KBM-7 (cell line): ENCODE measurements at regions not wholly inside any gene's neighbourhood (a gene's known extent, or its start where the extent isn't known, plus 50 kb on each side); places are given as distances from the start of the nearest gene placed in this dataset.
"Not testable (repeated sequence)": the region's sequence is repeated elsewhere in the genome, so short reads cannot be mapped to it uniquely, and the experiment has no call there.

Experiments
- DNase-seq: peaks from one replicate; pipeline ENCODE4 v3.0.0-alpha.2; 2015
- in situ Hi-C: fragments of 300-500 bp; cut with MboI; formaldehyde crosslinking; loops from 2 replicates; pipeline ENCODE4 v1.14.3; 2020; ENCODE audit warnings: low sequenced_read_pairs, low pct_unique_long_range_greater_than_20kb, mixed read lengths

DNA sequence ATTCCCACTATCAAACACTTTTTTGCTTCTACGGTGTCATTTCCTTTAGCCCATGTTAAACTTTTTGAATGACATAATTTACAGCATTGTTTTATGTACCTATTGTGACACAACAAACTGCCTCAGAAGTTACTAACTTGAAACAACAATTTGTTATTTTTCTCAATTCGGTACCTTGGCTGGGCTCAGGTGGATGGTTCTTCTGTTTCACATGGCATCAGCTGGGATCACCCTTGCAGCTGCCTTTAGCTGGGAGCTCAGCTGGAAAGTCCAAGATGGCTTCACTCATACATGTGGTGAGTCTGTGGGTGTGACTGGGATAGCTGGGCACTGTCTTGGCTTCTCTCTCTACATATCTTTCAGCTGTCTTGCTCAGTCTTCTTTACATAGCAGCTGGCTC is 156.0 kb downstream of the GXYLT1 start:
- in situ Hi-C loops: no loop called here
- no peak for DNase-seq

DNA sequence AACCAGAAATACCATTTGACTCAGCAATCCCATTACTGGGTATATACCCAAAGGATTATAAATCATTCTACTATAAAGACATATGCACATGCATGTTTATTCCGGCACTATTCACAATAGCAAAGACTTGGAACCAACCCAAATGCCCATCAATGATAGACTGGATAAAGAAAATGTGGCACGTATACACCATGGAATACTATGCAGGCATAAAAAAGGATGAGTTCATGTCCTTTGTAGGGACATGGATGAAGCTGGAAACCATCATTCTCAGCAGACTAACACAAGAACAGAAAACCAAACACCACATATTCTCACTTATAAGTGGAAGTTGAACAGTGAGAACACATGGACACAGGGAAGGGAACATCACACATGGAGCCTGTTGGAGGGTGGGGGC is 158.2 kb downstream of the GXYLT1 start:
- in situ Hi-C loops: not testable (repeated sequence)

DNA sequence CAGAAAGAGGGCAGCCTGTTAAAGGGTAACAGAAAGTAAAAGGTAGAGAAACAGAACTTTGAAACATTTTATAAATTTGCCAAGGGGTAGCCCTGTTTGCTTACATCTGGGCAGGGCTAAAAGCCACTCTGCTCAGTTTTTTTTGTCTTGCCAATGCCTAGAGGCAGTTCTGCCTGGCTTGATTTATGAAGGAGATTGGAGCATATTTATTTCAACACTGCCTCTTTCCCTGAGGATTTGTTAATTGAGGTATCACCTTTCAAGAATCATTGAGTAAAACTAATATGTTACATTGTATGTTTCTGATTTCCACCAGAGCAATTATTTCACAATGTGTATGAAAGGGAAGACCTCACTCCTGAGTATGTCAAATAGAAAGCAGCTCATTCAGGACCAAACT is 160.8 kb downstream of the GXYLT1 start:
- in situ Hi-C loops: no loop called here
- DNase-seq: no peak

More for the DNA sequence above, 158.2 kb downstream of the GXYLT1 start:
- not testable (repeated sequence) for DNase-seq

DNA sequence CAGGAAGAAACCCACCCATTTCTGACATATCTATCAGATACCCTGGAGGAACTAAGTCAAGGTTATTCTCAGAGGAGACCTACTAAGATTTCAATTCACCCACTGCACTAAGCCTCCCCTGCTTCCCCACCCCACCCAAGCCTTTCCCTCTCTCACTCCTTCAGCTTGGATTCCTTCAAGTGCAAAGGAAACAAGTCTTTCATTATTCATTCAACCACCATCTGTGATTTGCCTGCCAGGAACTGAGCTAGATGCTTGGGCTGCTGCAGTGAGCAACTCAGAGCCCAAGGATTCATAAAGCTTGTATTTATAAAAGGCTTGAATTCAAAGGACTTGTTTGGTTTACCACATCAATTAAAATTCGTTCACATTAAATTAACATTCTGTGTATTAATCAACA is 161.3 kb downstream of the GXYLT1 start:
- in situ Hi-C loops: no loop called here
- no peak for DNase-seq

DNA sequence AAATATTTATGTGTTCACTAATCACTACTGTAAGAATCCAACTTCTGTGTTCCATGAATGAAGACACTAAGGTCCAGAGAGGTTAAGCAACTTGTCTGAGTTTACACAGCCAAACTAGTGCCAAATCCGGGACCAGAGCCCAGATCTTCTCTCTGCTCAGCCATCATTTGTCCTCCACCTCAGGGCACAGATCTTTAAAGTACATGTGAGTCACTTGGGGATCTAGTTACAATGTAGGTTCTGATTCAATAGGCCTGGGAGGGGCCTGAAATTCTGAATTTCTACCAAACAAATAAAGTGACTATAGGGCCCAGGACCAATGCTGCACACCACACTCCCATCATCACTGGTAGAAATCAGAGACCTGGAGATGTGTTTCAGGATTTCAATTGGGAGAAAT is 162.9 kb downstream of the GXYLT1 start:
- in situ Hi-C loops: no loop called here
- no peak for DNase-seq

DNA sequence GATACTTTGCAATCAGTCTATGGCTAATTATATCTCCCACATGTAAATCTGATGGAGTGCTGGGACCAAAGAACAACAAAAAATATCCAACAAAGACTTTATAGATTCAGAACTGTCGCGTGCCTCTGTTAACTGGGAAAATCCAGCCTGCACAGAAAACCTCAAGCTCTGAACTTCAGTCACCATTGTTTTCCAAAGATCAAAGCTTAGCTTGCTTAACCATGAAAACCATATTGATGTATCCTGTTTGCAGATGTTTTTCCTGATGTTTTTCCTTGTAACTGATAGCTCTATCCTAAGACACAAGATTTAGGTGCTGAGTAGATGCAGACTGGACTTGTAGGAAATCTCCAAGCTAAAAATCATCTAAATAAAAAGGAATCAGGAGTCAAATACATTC is 163.7 kb downstream of the GXYLT1 start:
- in situ Hi-C loops: no loop called here
- DNase-seq: no peak

DNA sequence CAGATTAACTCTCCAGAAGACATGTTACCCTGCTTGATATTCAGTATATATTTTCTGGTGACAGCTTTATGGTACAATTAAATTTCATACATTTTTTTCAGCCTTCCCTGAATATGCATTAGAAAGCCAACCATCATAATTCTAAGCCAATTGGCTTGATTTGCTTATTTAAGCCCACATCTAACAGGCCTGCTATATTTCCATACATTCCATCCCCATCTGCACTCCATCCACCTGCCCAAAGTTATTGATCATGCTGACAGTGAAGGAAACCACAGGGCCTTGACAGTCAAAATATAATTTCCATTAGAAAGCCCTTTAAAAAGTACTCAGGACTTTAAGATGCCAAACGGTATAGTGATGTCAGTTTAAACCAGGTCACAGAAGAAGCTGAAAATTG is 164.3 kb downstream of the GXYLT1 start:
- in situ Hi-C loops: no loop called here

DNA sequence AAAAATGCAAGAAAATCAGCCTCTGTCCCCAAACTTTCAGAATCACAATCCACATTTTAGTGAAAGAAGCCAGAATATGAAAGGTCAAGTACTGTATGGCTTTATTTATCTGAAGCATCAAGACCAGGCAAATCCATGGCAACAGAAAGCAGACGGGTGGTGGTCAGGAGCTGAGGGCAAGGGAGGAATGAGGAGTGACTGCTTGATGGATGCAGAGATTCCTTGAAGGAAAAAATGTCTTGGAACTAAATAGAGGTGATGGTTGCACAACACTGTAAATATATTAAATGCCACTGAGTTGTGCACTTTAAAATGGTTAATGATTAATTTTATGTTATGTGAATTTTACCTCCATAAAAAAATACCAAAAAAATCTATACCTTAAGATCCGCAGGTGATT is 165.1 kb downstream of the GXYLT1 start:
- no peak for DNase-seq
- in situ Hi-C loops: no loop called here

More for the DNA sequence above, 164.3 kb downstream of the GXYLT1 start:
- DNase-seq: no peak

DNA sequence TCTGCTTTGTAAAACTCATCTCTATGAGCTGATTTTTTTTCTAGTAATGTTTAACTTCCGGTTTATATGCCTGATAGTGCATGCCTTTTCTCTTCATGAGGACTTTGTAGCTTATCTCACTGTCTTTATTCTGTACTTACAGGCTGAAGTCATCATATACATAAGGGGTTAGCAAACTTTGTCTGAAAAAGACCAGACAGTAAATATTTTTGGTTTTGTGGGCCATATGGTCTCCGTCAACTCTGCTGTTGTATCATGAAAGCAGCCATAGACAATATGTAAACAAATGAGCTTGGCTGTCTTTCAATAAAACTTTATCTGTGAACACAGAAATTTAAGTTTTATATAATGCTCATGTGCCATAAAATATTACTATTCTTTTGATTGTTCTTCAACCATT is 172.1 kb downstream of the GXYLT1 start:
- DNase-seq: no peak
- in situ Hi-C loops: no loop called here

DNA sequence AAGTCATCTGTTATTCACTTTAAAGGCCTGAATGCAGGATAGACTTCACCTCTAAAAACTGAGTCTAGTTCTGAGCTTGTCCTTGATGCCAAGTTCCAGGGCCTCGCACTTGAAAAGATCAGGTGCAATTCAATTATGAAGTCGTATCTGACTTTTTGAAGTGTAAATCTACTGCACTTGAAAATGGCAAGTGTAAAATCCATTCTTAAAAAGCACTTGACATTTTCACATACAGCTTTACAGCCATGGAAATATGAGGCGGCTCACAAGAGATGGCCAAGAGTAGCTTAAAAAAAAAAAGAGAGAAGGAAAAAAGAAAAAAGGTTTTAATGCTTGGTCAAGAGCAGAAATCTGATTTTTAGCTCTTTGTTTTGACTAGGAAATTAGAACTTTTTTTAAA is 172.5 kb downstream of the GXYLT1 start:
- in situ Hi-C loops: no loop called here
- no peak for DNase-seq

DNA sequence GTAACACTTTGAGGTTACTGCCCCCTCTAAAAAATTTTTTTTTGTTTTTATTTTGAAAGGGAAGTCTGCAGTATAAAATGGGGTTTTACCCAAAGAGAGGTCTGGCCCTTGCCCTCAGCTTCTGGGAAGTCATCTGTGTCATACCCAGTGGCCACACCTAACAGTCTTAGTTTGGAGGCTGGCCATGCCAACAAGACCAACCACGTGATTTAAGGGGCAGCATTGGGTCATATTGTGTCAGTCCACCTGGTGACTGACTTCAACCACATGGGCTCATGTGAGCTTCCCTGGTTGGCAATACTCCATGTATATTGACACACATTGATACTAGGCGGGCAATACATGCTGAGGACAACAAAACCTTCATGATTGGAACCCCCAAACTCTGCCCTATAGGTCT is 173.9 kb downstream of the GXYLT1 start:
- DNase-seq: no peak
- in situ Hi-C loops: no loop called here

DNA sequence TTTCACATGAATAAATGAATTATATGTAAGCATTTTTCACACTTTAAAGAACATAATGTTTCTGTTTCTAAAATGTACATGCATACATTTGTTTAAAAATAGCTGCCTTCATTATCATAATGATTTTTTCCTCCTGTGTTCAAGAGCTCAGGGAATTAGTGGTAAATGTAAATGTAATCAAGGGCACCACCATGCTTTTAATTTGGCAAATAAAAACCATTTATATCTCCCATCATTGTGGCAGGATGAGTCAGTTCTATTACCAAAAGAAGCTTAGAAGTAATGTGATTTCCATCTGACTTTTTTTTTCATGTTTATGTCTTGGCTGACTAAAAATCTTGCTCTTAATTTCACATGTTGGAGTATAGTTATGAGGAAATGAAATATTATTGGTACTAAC is 176.1 kb downstream of the GXYLT1 start:
- in situ Hi-C loops: no loop called here
- DNase-seq: no peak

DNA sequence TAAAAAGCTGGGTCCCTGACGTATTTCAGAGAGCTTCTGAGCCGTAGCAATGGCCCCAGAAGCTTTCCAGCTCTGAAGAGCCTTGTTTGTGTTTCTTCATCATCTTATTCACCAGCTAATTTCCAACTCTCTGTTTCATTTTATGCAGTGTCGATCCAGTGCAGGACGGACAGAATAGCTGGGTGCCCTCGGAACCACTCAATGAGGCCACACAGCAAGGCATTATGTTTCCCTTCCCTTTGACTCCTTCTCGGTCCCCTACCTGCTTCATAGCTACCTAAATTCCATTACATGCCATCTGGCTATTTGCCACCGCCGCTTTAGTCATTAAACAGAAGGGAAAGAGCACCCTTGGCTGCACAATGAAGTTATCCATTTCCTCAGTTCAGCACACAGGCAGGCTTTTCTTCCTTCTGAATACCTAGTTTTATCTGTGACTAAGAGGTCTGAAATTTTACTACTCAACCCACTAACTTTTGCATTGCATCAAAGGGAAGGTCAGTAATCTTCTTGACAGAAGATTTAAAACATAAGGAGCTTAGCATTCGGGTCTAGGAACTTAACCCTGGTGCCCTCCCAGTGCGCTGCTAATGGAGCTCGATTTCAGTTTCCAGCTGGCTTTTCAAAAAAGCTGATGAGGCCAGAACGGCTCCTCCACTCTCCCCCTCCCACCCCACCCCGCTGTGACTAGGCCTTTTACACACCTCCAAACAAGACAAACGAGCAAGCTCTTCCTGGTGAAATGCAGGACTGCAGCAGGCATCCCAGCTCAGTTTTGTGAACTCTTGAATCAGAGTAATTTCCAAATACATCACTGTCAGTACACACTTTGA is 176.8 kb downstream of the GXYLT1 start:
- no peak for DNase-seq
- in situ Hi-C loops: no loop called here

DNA sequence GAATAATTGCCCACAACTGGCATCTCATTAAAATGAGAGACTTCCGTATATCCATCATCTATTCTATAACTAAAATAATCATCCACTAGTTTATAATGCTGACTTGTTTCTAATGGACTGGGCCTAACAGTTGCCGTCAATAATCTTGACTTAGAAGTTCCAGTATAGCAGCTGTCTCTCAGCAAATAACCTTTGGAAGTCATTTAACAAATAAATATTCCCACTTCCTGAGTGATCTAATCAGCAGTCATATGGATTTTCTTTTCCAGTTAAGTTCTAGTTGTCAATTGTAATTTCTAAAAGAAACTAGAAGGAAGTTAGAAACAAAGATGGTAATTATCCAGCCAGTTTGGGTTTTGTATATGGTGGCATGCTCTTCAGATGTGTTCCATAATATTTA is 177.8 kb downstream of the GXYLT1 start:
- in situ Hi-C loops: no loop called here

DNA sequence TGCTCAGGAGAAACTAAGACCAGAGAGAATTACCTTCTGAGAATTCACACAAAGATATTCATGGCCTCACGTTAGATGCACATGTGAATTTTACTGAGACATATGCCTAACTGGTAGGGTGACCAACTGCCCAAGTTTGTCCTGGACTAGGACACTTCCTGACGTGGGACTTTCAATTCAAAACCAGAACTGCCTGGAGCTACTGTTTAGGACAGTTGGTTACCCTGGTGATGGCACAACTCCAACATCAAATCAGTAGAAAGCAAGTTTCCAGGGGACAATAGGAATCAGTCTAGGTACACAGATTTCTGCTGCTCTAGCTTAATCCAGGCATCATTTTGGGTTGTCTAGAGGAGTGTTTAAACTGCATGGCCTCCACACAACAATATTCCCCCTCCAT is 178.7 kb downstream of the GXYLT1 start:
- in situ Hi-C loops: no loop called here
- DNase-seq: no peak

More for the DNA sequence above, 177.8 kb downstream of the GXYLT1 start:
- DNase-seq: no peak

DNA sequence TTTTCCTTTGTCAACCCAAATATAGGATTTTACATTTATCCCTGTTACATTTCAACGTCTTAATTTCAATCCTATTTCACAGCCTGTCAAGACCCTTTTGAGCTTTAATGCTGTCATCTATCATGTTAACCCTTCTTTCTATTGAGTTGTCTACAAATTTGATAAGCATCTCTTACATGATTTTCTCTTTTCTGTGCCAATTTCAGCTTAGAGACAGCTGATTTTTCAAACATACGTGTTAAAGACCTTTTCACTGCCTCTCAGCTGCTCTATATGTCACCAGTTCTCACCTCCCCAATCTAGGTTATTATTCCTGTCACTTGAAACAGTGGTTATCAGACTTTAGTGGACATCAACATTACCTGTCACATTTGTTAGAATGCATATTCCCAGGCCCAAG is 181.3 kb downstream of the GXYLT1 start:
- no peak for DNase-seq
- in situ Hi-C loops: no loop called here

DNA sequence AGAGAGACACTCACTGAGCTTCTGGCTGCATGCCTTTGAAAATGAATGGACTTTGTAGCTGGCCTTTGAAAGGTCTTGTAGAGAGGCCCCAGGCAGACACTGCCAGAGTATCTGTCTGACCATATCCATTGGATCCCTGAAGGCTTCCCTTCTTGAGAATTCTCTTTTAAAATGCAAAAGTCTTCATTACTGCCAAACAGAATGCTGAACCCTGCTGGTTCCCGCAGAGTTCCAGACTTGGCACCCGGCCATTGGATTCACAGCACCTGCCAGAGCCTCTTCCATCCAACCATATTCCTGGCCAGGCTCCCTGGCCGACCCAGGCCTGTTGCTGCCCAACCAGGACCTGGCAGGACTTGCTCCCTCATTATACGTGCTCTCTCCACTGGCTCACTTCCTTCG is 182.5 kb downstream of the GXYLT1 start:
- DNase-seq: no peak
- in situ Hi-C loops: no loop called here

DNA sequence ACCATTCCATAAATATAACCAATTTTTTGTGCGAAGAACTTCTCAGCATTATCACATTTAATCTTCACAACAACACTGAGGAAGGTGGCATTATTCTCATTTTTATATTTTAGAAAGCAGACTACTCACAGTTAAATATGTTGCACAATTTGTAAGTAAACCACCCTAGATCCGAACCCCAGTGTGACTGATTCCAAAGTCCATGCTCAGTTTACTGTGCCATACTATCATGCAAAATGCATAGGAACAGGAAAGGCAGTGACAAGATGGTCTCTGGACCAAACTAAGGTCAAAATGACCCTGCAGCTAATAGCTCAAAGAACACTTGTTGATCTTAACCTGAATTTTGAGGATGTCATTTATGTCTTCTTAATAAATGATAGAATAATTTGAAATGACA is 185.4 kb downstream of the GXYLT1 start:
- in situ Hi-C loops: no loop called here

DNA sequence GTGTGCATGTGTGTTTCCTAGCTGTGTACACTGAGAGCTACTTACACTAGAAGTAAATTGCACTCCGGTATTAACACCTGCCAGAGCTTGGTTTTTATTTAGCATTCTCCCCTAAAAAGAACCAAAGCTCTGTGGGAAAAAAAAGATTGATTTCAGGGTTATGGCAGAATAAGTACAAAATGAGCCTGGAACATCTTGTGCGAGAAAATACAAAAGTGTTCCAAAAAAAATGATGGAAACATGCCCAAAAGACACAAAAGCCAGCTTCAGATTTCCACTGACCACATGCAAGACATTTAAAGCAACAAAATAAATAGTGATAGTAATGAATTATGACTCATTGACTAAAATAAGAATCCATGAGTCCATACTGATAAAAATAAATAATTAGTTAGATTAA is 188.3 kb downstream of the GXYLT1 start:
- DNase-seq: no peak
- in situ Hi-C loops: no loop called here

More for the DNA sequence above, 185.4 kb downstream of the GXYLT1 start:
- no peak for DNase-seq

DNA sequence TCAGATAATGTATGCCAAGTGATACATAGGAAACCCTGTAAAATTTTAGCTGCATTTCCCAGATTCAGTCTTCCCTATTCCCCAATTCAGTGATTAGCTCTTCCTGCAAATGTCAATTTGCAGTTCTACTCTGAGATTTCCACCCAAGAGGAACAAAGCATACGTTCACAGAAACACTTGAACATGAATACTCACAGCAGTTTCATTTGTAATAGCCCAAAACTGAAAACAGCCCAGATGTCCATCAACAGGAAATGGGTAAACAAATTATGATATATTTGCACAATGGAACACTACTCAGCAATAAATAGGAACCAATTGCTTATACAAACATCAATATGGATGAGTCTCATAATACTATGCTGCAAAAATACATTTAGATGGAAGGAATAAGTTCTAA is 194.2 kb downstream of the GXYLT1 start:
- DNase-seq: no peak
- in situ Hi-C loops: no loop called here

DNA sequence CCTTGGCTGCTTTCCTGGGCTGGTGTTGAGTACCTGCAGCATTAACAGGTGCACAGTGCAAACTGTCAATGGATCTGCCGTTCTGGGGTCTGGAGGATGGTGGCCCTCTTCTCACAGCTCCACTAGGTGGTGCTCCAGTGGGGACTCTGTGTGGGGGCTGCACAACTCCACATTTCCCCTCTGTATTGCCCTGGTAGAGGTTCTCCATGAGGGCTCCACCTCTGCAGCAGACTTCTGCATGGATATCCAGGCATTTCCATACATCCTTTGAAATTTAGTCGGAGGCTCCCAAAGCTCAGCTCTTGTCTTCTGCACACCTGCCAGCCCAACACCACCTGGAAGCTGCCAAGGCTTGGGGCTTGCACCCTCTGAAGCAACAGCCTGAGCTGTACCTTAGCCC is 198.6 kb downstream of the GXYLT1 start:
- in situ Hi-C loops: no loop called here
- DNase-seq: no peak
